ENCODE measurements at regions not wholly inside any gene's neighbourhood (a gene's known extent, or its start where the extent isn't known, plus 50 kb on each side); places are given as distances from the start of the nearest gene placed in this dataset.

- TF ChIP-seq CTCF (IDR thresholded peaks at IDR 0.05), result no peak
- no peak for TF ChIP-seq POLR2A (IDR thresholded peaks at IDR 0.05)
These were observed 194.4 kb upstream of the CCDC196 start for GRCh38 chr14:66291756-66292155.
